K562 (cell line): ENCODE measurements at regions not wholly inside any gene's neighbourhood (a gene's known extent, or its start where the extent isn't known, plus 50 kb on each side); places are given as distances from the start of the nearest gene placed in this dataset.

Experiments
- ATAC-seq: fragments of 200-7000 bp; cut with Tn5 transposase; 3 replicates; pipeline ENCODE4 v1.9.1; 2020; ENCODE audit warnings: moderate library complexity
- BruUV-seq: library from RNA; stranded (reverse); fragments of 400-500 nt; replicated peaks from 2 replicates; lab custom pipeline; 2021; lab: Mats Ljungman, UMichigan
- CTCF ChIA-PET: fragments of 300-600 bp; formaldehyde crosslinking; extraction: SDS; loops from one replicate; lab custom pipeline; 2021; ENCODE audit warnings: low intra/inter-chr PET ratio; lab: Yijun Ruan, JAX
- POLR2A ChIA-PET: fragments of 300-600, 350-650 bp; sonication (Branson Sonifier 250); formaldehyde crosslinking; extraction: SDS; loops from one replicate; lab custom pipeline; 2021; ENCODE audit warnings: antibody characterized with exemption, inconsistent platforms; lab: Yijun Ruan, JAX
- DNase-seq, 4 experiments: peaks; one replicate each; pipeline versions ENCODE4 v3.0.0 to v3.0.0-alpha.2; 2011 to 2018; ENCODE audit warnings: low spot score in 3 of 4, mixed read lengths in 3 of 4; ENCODE audit errors: extremely low read depth in 1 of 4
- FAIRE-seq: peaks from 2 replicates; lab custom pipeline; 2011; peaks lifted over from hg19 to GRCh38; lab: Jason Lieb, UNC
- H2AFZ ChIP-seq: 2 replicates; pipeline ENCODE4 v1.6.0; 2011; ENCODE audit warnings: low read depth, low read length, control low read depth, inconsistent platforms
- H3K27ac ChIP-seq: fragments of 200-600 bp; 3 replicates; pipeline ENCODE4 v1.8.0; 2011; ENCODE audit warnings: low read depth, mild to moderate bottlenecking, control low read depth, inconsistent platforms, low read length, moderate library complexity, mixed read lengths; ENCODE audit errors: extremely low read depth
- H3K27me3 ChIP-seq, 2 experiments: fragments of 300-600 bp in 1 of 2; 2 replicates in 1 of 2; 3 replicates in 1 of 2; pipeline versions ENCODE4 v1.6.0 to v1.8.0; 2011; ENCODE audit warnings: inconsistent platforms in 2 of 2, low read length in 2 of 2, mild to moderate bottlenecking in 1 of 2, mixed read lengths in 1 of 2, moderate library complexity in 1 of 2; ENCODE audit not compliant: control insufficient read depth in 2 of 2, insufficient read depth in 2 of 2
- H3K36me3 ChIP-seq: fragments of 300-600 bp; 3 replicates; pipeline ENCODE4 v1.8.0; 2011; ENCODE audit warnings: mild to moderate bottlenecking, low read length, inconsistent platforms; ENCODE audit not compliant: control insufficient read depth, insufficient read depth
- H3K4me1 ChIP-seq, 2 experiments: fragments of 200-600 bp in 1 of 2; replicated peaks in 1 of 2; 2 replicates in 1 of 2; 3 replicates in 1 of 2; pipeline versions ENCODE4 v1.5.1 to v1.8.0; 2011; ENCODE audit warnings: inconsistent platforms in 2 of 2, low read length in 2 of 2, mild to moderate bottlenecking in 1 of 2, mixed read lengths in 1 of 2, moderate library complexity in 1 of 2; ENCODE audit not compliant: control insufficient read depth in 2 of 2, insufficient read depth in 2 of 2
- H3K4me2 ChIP-seq: 2 replicates; pipeline ENCODE4 v1.6.1; 2011; ENCODE audit warnings: low read length, control low read depth, inconsistent platforms, mixed read lengths; ENCODE audit not compliant: insufficient read depth
- H3K4me3 ChIP-seq: fragments of 200-600 bp; sonication (generic), shearing (Covaris generic); 2 replicates; pipeline ENCODE4 v1.5.1; 2016; ENCODE audit warnings: control low read depth, inconsistent platforms
- H3K79me2 ChIP-seq: fragments of 200-600 bp; 3 replicates; pipeline ENCODE4 v1.8.0; 2011; ENCODE audit warnings: low read length, inconsistent platforms; ENCODE audit not compliant: control insufficient read depth, insufficient read depth
- H3K9ac ChIP-seq, 2 experiments: 2 replicates each; pipeline versions ENCODE4 v1.6.0 to v1.6.1; 2011; ENCODE audit warnings: low read depth in 2 of 2, low read length in 2 of 2, control low read depth in 1 of 2, inconsistent platforms in 1 of 2, mild to moderate bottlenecking in 1 of 2, mixed read lengths in 1 of 2; ENCODE audit not compliant: insufficient read depth in 1 of 2
- H3K9me1 ChIP-seq: one replicate; pipeline ENCODE4 v1.6.0; 2011; ENCODE audit warnings: inconsistent platforms, mild to moderate bottlenecking, low read length, moderate library complexity; ENCODE audit not compliant: control insufficient read depth, insufficient read depth
- H3K9me3 ChIP-seq: replicated peaks from 2 replicates; pipeline ENCODE4 v1.5.1; 2011; ENCODE audit warnings: low read depth, low read length, inconsistent platforms; ENCODE audit not compliant: control insufficient read depth, insufficient read depth
- H4K20me1 ChIP-seq: replicated peaks from 2 replicates; pipeline ENCODE4 v1.6.1; 2011; ENCODE audit warnings: low read length, inconsistent platforms, mixed read lengths; ENCODE audit not compliant: control insufficient read depth, insufficient read depth
- CTBP1 ChIP-seq: fragments of 450-650 bp; IDR thresholded peaks from 2 replicates; pipeline ENCODE4 v1.6.1; 2016; ENCODE audit warnings: borderline replicate concordance
- MAFG ChIP-seq: fragments of 450-650 bp; conservative IDR thresholded peaks from 2 replicates; pipeline ENCODE4 v1.6.1; 2016; ENCODE audit warnings: missing genetic modification characterization, missing compliant biosample characterization
- NFIC ChIP-seq: fragments of 450-650 bp; IDR thresholded peaks from 2 replicates; pipeline ENCODE4 v1.6.1; 2017; ENCODE audit warnings: mild to moderate bottlenecking, inconsistent platforms
- TEAD4 ChIP-seq, 2 experiments: sonication (generic) in 1 of 2; formaldehyde crosslinking in 1 of 2; IDR thresholded peaks; 2 replicates each; pipeline versions ENCODE4 v1.6.1 to v1.8.0; 2012 to 2022; ENCODE audit warnings: borderline replicate concordance in 1 of 2, inconsistent platforms in 1 of 2, low read length in 1 of 2, mild to moderate bottlenecking in 1 of 2, missing genetic modification reagents in 1 of 2
- XRCC3 ChIP-seq: fragments of 450-650 bp; IDR thresholded peaks from 2 replicates; pipeline ENCODE4 v1.6.1; 2017; ENCODE audit warnings: mild to moderate bottlenecking, moderate library complexity
- ZNF217 ChIP-seq: sonication (generic); formaldehyde crosslinking; IDR thresholded peaks from 2 replicates; pipeline ENCODE4 v1.8.0; 2022; ENCODE audit warnings: mild to moderate bottlenecking, missing genetic modification reagents
- ZNF3 ChIP-seq: fragments of 250-450 bp; sonication (Bioruptor Pico); IDR thresholded peaks from 2 replicates; pipeline ENCODE4 v1.5.0; 2021; ENCODE audit warnings: mild to moderate bottlenecking, moderate library complexity
- ZNF512 ChIP-seq: IDR thresholded peaks from 2 replicates; pipeline ENCODE4 v1.6.1; 2016; ENCODE audit warnings: missing genetic modification characterization, missing compliant biosample characterization
- WGBS: fragments of 100-300 bp; shearing (Covaris generic); methylation state at CpG from one replicate; pipeline ENCODE4 v1.1.6; 2016; ENCODE audit warnings: low coverage, mixed read lengths; ENCODE audit not compliant: insufficient coverage; ENCODE audit errors: missing lambda C conversion rate; 5-methylcytosine and 5-hydroxymethylcytosine counted together
- in situ Hi-C: fragments of 300-500 bp; cut with MboI; formaldehyde crosslinking; loops from 4 replicates; pipeline ENCODE4 v1.15.0; 2018; ENCODE audit warnings: inconsistent platforms, mixed read lengths
- intact Hi-C: fragments of 100-400 bp; cut with micrococcal nuclease; formaldehyde crosslinking; loops from 2 replicates; pipeline ENCODE4 v1.14.2; 2022
- TF ChIP-seq, protein P1 (sequence below): fragments of 150-350 bp; IDR thresholded peaks from 2 replicates; pipeline ENCODE4 v1.6.1; 2014; ENCODE audit warnings: low read depth, mild to moderate bottlenecking, low read length, borderline replicate concordance
- TF ChIP-seq, protein P2 (sequence below): fragments of 200-800 bp; sonication (Bioruptor generic); IDR thresholded peaks from 2 replicates; pipeline ENCODE4 v1.6.1; 2017; ENCODE audit warnings: missing genetic modification characterization, missing compliant biosample characterization

DNA sequence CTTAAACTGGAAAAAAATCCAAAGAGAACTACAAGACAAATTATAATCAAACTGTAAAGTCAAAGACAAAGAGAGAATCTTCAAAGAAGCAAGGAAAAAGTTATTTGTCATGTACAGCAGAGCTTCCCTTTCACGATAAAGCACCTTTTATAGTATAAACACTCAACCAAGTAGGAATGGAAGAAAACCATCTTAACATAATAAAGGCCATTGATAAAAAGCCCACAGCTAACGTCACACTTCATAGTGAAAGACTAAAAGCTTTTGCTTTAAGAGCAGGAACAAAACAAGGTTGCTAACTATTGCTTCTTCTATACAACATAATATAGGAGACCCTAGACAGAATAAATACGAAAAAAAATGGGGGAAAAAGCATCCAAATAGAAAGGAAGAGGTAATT lies 595.7 kb upstream of the POU3F4 start:
- no peaks in the 10 kb centered on the region for H3K27me3 ChIP-seq
- H3K9me1 ChIP-seq: no peaks in the 10 kb centered on the region
- no peak for ATAC-seq
- BruUV-seq: no TSS peak
- no peak for TF ChIP-seq ZNF217 (CRISPR knock-in tag)
- no peak for TF ChIP-seq TEAD4 (IDR thresholded peaks at IDR 0.05; ENCODE audit: low read length)
- TF ChIP-seq TEAD4 (CRISPR knock-in tag; IDR thresholded peaks at IDR 0.05; ENCODE audit: borderline replicate concordance): no peak
- no peak for TF ChIP-seq CTBP1
- TF ChIP-seq NFIC: no peak
- TF ChIP-seq, all 486 proteins: peak for 0
- Histone ChIP-seq H3K9me3 (no peaks in the 10 kb centered on the region), H2AFZ (no peak overlapping the region), H3K4me3 (no peak overlapping the region), H3K36me3 (no peaks in the 10 kb centered on the region), H3K4me2 (no peak overlapping the region), H3K27ac (no peak overlapping the region), H4K20me1 (no peaks in the 10 kb centered on the region), H3K4me1 (no peaks in the 10 kb centered on the region), H3K9ac (no peak overlapping the region), H3K79me2 (no peaks in the 10 kb centered on the region)
- ChIA-PET CTCF (no interaction called here), POLR2A (no interaction called here)
- 0% methylated on average over 2 of the region's 3 CpGs for WGBS
- no peak for DNase-seq
- FAIRE-seq: no peak
- intact Hi-C loops (no loop called here), in situ Hi-C loops (no loop called here)

DNA sequence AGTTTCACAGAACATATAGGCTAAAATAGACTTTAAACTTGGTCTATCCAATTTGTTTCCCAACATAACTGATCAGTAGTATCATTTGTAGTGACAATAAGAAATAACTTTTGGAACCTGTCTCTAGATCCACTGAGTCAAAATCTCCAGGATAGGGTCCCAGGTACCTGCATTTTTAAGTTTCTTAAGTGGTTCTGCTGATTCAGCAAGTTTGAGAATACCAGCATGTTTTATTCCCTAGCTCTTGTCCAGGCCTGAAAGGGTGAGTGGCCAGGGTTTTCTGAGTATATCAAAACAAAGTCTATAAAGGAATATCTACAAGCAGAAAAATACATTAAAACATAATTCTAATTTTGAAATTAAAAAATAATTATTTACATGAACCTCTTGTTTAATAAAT lies 573.1 kb upstream of the POU3F4 start:
- Histone ChIP-seq H3K4me1 (no peaks in the 10 kb centered on the region), H3K9ac (no peak overlapping the region), H3K4me2 (no peak overlapping the region), H4K20me1 (no peaks in the 10 kb centered on the region), H3K27ac (no peak overlapping the region), H3K79me2 (no peaks in the 10 kb centered on the region), H3K9me1 (no peaks in the 10 kb centered on the region), H3K9me3 (no peaks in the 10 kb centered on the region), H3K27me3 (no peaks in the 10 kb centered on the region), H2AFZ (no peak overlapping the region), H3K4me3 (no peak overlapping the region), H3K36me3 (no peaks in the 10 kb centered on the region)
- no peak for ATAC-seq
- ChIA-PET CTCF (no interaction called here), POLR2A (no interaction called here)
- BruUV-seq: no TSS peak
- in situ Hi-C loops (no loop called here), intact Hi-C loops (no loop called here)
- no peak for FAIRE-seq
- no peak for DNase-seq
- TF ChIP-seq ZNF3 (CRISPR knock-in tag) (no peak), MAFG (tag) (peak; percentile 71), XRCC3 (no peak), ZNF512 (tag) (no peak)
- TF ChIP-seq, protein P1, sequence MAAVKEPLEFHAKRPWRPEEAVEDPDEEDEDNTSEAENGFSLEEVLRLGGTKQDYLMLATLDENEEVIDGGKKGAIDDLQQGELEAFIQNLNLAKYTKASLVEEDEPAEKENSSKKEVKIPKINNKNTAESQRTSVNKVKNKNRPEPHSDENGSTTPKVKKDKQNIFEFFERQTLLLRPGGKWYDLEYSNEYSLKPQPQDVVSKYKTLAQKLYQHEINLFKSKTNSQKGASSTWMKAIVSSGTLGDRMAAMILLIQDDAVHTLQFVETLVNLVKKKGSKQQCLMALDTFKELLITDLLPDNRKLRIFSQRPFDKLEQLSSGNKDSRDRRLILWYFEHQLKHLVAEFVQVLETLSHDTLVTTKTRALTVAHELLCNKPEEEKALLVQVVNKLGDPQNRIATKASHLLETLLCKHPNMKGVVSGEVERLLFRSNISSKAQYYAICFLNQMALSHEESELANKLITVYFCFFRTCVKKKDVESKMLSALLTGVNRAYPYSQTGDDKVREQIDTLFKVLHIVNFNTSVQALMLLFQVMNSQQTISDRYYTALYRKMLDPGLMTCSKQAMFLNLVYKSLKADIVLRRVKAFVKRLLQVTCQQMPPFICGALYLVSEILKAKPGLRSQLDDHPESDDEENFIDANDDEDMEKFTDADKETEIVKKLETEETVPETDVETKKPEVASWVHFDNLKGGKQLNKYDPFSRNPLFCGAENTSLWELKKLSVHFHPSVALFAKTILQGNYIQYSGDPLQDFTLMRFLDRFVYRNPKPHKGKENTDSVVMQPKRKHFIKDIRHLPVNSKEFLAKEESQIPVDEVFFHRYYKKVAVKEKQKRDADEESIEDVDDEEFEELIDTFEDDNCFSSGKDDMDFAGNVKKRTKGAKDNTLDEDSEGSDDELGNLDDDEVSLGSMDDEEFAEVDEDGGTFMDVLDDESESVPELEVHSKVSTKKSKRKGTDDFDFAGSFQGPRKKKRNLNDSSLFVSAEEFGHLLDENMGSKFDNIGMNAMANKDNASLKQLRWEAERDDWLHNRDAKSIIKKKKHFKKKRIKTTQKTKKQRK: no peak
- TF ChIP-seq, protein P2, sequence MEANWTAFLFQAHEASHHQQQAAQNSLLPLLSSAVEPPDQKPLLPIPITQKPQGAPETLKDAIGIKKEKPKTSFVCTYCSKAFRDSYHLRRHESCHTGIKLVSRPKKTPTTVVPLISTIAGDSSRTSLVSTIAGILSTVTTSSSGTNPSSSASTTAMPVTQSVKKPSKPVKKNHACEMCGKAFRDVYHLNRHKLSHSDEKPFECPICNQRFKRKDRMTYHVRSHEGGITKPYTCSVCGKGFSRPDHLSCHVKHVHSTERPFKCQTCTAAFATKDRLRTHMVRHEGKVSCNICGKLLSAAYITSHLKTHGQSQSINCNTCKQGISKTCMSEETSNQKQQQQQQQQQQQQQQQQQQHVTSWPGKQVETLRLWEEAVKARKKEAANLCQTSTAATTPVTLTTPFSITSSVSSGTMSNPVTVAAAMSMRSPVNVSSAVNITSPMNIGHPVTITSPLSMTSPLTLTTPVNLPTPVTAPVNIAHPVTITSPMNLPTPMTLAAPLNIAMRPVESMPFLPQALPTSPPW (CRISPR knock-in tag): no peak
